ENCODE measurements at regions not wholly inside any gene's neighbourhood (a gene's known extent, or its start where the extent isn't known, plus 50 kb on each side); places are given as distances from the start of the nearest gene placed in this dataset.

GRCh38 chr22:27648853-27649252 is 152.7 kb downstream of the MN1 start:
- 96% methylated on average over 2 of the region's 2 CpGs for WGBS
- Histone ChIP-seq H3K4me1 (replicated peaks) (no peaks in the 10 kb centered on the region), H3K9me3 (no peaks in the 10 kb centered on the region), H3K27me3 (replicated peaks; ENCODE audit: insufficient read depth) (no peaks in the 10 kb centered on the region), H3K36me3 (no peaks in the 10 kb centered on the region), H3K27ac (no peak overlapping the region), H3K4me3 (no peak overlapping the region)
- no peak for DNase-seq (ENCODE audit: low spot score)
- no peak for TF ChIP-seq CTCF (IDR thresholded peaks at IDR 0.05)
- intact Hi-C loops (cut with DNase I): no loop called here

- Histone ChIP-seq H3K4me1 (replicated peaks) (no peaks in the 10 kb centered on the region), H3K27me3 (replicated peaks; ENCODE audit: insufficient read depth) (no peaks in the 10 kb centered on the region), H3K9me3 (no peaks in the 10 kb centered on the region), H3K36me3 (no peaks in the 10 kb centered on the region), H3K27ac (no peak overlapping the region), H3K4me3 (no peak overlapping the region)
- DNase-seq (ENCODE audit: low spot score): no peak
- WGBS: 93% methylated on average over 10 of the region's 10 CpGs
- TF ChIP-seq POLR2AphosphoS5 (IDR thresholded peaks at IDR 0.05) (no peak), CTCF (IDR thresholded peaks at IDR 0.05) (no peak), POLR2A (IDR thresholded peaks at IDR 0.05) (no peak)
- intact Hi-C loops (cut with DNase I): loop anchor here (5.0 kb wide), 1 partner anchor 152 kb away; the partner anchor contains the start of gene MN1
Observed at GRCh38 chr22:27650572-27650971, 151.0 kb downstream of the MN1 start.

- H3K9me3 ChIP-seq: no peaks in the 10 kb centered on the region
- H3K27ac ChIP-seq: no peak overlapping the region
- 78% methylated on average over 3 of the region's 3 CpGs for WGBS
- TF ChIP-seq POLR2AphosphoS5 (IDR thresholded peaks at IDR 0.05) (no peak), CTCF (IDR thresholded peaks at IDR 0.05) (no peak)
- no peaks in the 10 kb centered on the region for H3K36me3 ChIP-seq
- H3K4me1 ChIP-seq (replicated peaks): no peaks in the 10 kb centered on the region
- H3K4me3 ChIP-seq: no peak overlapping the region
- intact Hi-C loops (cut with DNase I): loop anchor here (5.0 kb wide), 1 partner anchor 151 kb away; the partner anchor contains the start of gene MN1
- H3K27me3 ChIP-seq (replicated peaks; ENCODE audit: insufficient read depth): no peaks in the 10 kb centered on the region
- DNase-seq (ENCODE audit: low spot score): no peak
Observed at GRCh38 chr22:27650985-27651384, 150.6 kb downstream of the MN1 start.

- H3K27me3 ChIP-seq (replicated peaks; ENCODE audit: insufficient read depth): no peaks in the 10 kb centered on the region
- no peaks in the 10 kb centered on the region for H3K9me3 ChIP-seq
- DNase-seq (ENCODE audit: low spot score): no peak
- TF ChIP-seq POLR2AphosphoS5 (IDR thresholded peaks at IDR 0.05): peak; percentile 19
- TF ChIP-seq CTCF (IDR thresholded peaks at IDR 0.05): no peak
- no peak for TF ChIP-seq POLR2A (IDR thresholded peaks at IDR 0.05)
- H3K27ac ChIP-seq: no peak overlapping the region
- no peak overlapping the region for H3K4me3 ChIP-seq
- no peaks in the 10 kb centered on the region for H3K4me1 ChIP-seq (replicated peaks)
- 34% methylated on average over 5 of the region's 5 CpGs for WGBS
- H3K36me3 ChIP-seq: no peaks in the 10 kb centered on the region
- intact Hi-C loops (cut with DNase I): loop anchor here (5.0 kb wide), 1 partner anchor 151 kb away; the partner anchor contains the start of gene MN1
Observed at GRCh38 chr22:27651486-27651885, 150.1 kb downstream of the MN1 start.

GRCh38 chr22:27654546-27655445 is 146.8 kb downstream of the MN1 start:
- 38% methylated on average over 10 of the region's 10 CpGs for WGBS
- DNase-seq (ENCODE audit: low spot score): no peak
- Histone ChIP-seq H3K27me3 (replicated peaks; ENCODE audit: insufficient read depth) (no peaks in the 10 kb centered on the region), H3K4me3 (no peak overlapping the region), H3K9me3 (no peaks in the 10 kb centered on the region), H3K36me3 (no peaks in the 10 kb centered on the region), H3K27ac (no peak overlapping the region), H3K4me1 (replicated peaks) (no peaks in the 10 kb centered on the region)
- TF ChIP-seq POLR2A (IDR thresholded peaks at IDR 0.05): no peak
- no peak for TF ChIP-seq POLR2AphosphoS5 (IDR thresholded peaks at IDR 0.05)
- no peak for TF ChIP-seq CTCF (IDR thresholded peaks at IDR 0.05)
- intact Hi-C loops (cut with DNase I): loop anchor here (5.0 kb wide), 1 partner anchor 148 kb away; the partner anchor contains the start of gene MN1

All from prostate gland (tissue), 2 donors.